ENCODE measurements at regions not wholly inside any gene's neighbourhood (a gene's known extent, or its start where the extent isn't known, plus 50 kb on each side); places are given as distances from the start of the nearest gene placed in this dataset.
A peak's percentile ranks its signal among the peaks of the same experiment; 100 is the strongest.

DNA sequence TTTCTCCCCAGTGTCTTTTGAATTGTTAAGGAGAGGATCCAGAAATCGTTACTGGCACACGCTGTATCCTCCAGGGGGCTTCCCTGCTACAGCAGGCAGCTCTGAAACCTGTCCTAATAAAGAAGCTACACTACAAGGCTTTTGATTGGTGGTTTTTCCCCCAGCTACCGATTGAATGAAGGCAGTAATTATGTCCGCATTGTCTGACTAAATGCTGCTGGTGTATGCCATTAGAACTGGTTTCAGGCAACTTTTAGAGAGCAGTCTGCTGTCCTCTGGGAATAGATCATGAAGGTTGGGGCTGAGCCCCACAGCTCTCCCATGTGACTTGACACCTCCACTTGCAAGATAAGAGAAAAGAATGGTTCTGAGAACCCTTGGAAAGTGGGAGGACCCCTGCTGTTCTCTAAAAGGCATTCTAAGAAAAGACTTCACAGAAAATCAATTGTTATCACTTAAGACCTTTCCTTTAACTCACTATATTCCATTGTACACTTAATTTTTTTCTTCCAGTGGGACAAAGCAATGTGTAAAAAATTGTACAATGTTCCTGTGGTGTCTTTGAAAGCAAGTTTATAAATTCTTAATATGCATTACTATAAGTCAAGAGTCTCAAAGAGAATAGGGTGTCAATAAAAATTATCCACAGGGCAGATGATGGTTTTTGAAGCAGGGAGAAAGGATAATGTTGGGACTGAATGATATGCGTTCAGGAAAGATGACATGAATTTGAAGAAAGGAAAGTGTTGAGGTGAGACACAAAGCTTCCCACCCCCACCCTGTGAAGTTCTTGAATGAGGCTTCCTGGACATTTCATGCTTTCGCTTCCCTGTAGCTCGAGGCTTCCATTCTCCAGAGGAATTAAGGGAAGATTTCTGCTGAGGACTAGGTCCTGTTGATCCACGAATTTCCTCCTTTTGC lies 53.0 kb upstream of the DAZL start:
- H3K27ac ChIP-seq = no peak overlapping the region
- TF ChIP-seq, protein P1, sequence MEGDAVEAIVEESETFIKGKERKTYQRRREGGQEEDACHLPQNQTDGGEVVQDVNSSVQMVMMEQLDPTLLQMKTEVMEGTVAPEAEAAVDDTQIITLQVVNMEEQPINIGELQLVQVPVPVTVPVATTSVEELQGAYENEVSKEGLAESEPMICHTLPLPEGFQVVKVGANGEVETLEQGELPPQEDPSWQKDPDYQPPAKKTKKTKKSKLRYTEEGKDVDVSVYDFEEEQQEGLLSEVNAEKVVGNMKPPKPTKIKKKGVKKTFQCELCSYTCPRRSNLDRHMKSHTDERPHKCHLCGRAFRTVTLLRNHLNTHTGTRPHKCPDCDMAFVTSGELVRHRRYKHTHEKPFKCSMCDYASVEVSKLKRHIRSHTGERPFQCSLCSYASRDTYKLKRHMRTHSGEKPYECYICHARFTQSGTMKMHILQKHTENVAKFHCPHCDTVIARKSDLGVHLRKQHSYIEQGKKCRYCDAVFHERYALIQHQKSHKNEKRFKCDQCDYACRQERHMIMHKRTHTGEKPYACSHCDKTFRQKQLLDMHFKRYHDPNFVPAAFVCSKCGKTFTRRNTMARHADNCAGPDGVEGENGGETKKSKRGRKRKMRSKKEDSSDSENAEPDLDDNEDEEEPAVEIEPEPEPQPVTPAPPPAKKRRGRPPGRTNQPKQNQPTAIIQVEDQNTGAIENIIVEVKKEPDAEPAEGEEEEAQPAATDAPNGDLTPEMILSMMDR (conservative IDR thresholded peaks at IDR 0.05) = peak; percentile 19; the same call in 1 of the 2 replicates

DNA sequence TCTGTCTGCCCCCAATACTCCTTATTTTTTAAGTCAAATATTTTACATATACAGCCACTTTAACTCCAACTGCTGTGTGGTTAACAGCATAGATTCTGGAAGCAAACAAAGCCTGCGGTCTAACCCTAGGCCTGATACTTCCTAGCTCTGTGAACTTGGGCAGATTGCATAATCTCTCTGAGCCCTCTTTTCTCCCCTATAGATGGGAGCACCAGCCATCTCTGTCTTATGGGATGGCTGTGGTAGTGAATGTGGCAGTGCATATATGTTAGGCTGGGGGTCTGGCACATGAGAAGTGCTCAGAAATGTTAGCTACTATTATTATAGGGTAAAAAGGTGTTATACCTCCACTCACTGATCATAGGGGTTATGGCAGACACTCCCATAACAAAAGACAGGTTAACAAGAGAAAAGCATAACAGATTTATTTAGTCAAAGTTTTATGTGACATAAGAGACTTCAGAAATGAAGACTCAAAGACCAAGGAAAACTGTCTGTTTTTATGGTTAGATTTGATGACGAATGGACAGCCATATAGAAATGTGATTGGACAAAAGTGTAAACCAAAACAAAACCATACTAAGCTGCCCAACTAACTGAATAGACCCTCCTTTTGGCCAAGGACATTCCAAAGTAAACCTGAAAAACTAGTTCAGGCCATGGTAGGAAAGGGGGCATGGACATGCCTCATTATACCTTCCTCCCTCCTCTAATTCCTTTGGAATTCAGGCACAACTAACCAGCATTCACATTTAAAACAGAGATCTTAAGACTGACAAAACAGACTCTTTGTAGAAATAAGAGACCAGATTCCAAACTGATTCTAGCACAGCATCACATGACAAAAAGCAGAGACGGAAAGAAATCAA lies 53.9 kb upstream of the DAZL start:
- TF ChIP-seq, protein P1 (conservative IDR thresholded peaks at IDR 0.05) = no peak
- no peak overlapping the region for H3K27ac ChIP-seq

DNA sequence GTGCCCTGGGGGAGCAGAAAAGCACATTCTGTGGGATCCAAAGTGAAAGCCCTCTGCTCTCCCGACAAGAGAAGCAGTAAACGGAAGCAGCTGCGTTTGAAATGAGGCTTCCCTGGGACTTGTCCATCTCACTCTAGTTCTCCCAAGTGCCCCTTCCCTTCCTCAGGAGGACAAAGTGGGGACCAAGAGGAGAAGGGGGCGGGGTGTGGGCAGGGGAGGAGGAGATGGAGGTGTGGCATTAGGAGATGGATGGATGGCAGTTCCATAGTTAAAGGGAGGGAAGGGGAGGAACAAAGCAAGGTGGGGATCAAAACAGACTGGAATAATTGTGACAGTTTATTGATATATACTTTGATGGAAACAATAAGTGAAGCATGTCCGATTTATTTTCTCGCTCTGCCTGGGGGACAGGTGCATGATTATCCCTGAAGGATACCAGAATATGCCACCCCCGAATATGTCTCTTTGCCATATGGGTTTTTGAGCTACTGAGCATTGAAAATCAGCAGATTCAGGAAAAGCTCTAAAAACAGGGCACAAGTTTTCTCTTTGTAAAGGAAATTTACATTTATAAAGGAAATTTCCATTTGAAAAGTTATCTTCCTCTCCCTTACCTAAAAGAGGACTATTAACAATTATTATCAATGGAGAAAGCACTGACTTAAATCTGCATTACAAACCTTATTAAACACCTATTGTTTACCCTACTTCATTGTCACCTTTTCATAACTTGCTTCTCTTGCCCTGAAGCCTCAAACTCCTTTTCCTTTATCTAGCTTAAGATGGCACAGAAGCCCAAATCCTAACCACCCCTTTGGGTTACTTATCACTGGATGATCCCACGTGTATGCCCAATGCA lies 58.9 kb upstream of the DAZL start:
- H3K27ac ChIP-seq = no peak overlapping the region
- TF ChIP-seq, protein P1 (conservative IDR thresholded peaks at IDR 0.05) = no peak

- H3K27ac ChIP-seq = no peak overlapping the region
- TF ChIP-seq, protein P1 (conservative IDR thresholded peaks at IDR 0.05) = no peak
Observed at GRCh38 chr3:16665282-16665741, 60.1 kb upstream of the DAZL start.

DNA sequence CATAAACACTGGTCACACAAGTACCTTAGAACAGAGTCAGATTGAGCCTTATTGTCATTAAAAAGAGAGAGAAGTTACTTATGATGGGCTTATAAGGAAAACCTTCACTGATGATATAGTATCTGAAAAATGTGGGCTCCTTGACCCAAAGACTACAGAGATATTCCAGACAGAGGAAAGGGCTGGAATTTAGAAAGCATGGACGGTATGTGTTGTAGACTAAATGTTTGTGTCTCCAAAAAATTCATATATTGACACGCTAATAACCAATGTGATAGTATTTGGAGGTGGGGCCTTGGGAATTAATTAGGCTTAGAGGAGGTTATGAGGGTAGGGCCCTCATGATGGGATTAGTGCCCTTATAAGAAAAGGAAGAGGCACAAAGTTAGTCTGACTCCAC lies 61.0 kb upstream of the DAZL start:
- no peak overlapping the region for H3K27ac ChIP-seq
- TF ChIP-seq, protein P1 (conservative IDR thresholded peaks at IDR 0.05) = no peak

GRCh38 chr3:16667633-16668032 lies 62.4 kb upstream of the DAZL start:
- TF ChIP-seq, protein P1 (conservative IDR thresholded peaks at IDR 0.05) = no peak
- no peak overlapping the region for H3K27ac ChIP-seq

Data from VCaP (cell line).